PC-3 (cell line): ENCODE measurements at regions not wholly inside any gene's neighbourhood (a gene's known extent, or its start where the extent isn't known, plus 50 kb on each side); places are given as distances from the start of the nearest gene placed in this dataset.

ENCODE experiments used
- EZH2 ChIP-seq: fragments of 300-600 bp; sonication (generic); IDR thresholded peaks from one replicate; pipeline ENCODE4 v1.6.1; 2017; ENCODE audit warnings: antibody characterized with exemption, mild to moderate bottlenecking, low read length; ENCODE audit not compliant: unreplicated experiment
- EZH2phosphoT487 ChIP-seq: fragments of 300-600 bp; sonication (generic); IDR thresholded peaks from 2 replicates; pipeline ENCODE4 v1.6.1; 2018; ENCODE audit warnings: mild to moderate bottlenecking, antibody characterized with exemption, low read length, borderline replicate concordance
- TF ChIP-seq, protein P1 (sequence below): fragments of 300-600 bp; sonication (generic); conservative IDR thresholded peaks from 2 replicates; pipeline ENCODE4 v1.5.1; 2017; ENCODE audit warnings: antibody characterized with exemption, low read depth, mild to moderate bottlenecking, low read length

DNA sequence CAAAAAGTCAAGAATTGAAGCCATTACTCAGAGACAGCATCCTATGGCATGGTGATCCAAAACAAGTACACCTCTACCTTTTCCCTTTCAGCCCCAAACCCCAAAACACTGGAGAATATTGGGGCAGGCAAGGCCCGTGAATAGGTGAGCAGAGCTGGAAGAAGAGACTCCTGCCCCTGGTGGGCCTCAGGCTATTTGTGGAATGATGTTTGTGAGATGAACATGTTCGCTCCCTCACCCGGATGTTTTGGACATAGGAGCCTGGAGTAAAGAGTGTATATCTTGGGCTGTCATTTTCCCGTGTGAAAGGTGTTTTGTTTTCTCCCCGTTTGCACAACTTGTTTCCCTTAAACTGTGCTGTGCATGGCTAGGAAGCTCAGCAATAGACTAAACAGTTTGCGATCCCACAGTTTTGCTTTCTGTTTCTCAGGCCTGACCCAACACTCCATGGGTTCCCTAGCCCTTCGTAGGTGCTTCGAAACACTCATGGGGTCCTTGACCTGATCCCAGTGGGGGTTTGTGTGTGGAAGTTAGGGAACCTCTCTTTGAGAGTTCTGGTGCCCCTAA is 136.5 kb upstream of the TNP1 start:
- TF ChIP-seq, protein P1, sequence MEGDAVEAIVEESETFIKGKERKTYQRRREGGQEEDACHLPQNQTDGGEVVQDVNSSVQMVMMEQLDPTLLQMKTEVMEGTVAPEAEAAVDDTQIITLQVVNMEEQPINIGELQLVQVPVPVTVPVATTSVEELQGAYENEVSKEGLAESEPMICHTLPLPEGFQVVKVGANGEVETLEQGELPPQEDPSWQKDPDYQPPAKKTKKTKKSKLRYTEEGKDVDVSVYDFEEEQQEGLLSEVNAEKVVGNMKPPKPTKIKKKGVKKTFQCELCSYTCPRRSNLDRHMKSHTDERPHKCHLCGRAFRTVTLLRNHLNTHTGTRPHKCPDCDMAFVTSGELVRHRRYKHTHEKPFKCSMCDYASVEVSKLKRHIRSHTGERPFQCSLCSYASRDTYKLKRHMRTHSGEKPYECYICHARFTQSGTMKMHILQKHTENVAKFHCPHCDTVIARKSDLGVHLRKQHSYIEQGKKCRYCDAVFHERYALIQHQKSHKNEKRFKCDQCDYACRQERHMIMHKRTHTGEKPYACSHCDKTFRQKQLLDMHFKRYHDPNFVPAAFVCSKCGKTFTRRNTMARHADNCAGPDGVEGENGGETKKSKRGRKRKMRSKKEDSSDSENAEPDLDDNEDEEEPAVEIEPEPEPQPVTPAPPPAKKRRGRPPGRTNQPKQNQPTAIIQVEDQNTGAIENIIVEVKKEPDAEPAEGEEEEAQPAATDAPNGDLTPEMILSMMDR = no peak
- no peak for TF ChIP-seq EZH2
- no peak for TF ChIP-seq EZH2phosphoT487
